SK-N-SH (cell line): ENCODE measurements at regions not wholly inside any gene's neighbourhood (a gene's known extent, or its start where the extent isn't known, plus 50 kb on each side); places are given as distances from the start of the nearest gene placed in this dataset.

Source experiments
- CTCF ChIA-PET: fragments of 300-600, 350-600 bp; formaldehyde crosslinking; extraction: SDS; loops from one replicate; lab custom pipeline; 2021; lab: Yijun Ruan, JAX
- POLR2A ChIA-PET: fragments of 350-600 bp; sonication (Branson Sonifier 250); formaldehyde crosslinking; extraction: SDS; loops from one replicate; lab custom pipeline; 2020; ENCODE audit warnings: antibody characterized with exemption, inconsistent platforms; lab: Yijun Ruan, JAX
- DNase-seq: peaks from one replicate; pipeline ENCODE4 v3.0.0; 2012
- H2AFZ ChIP-seq: fragments of 200-600 bp; sonication (generic); 2 replicates; pipeline ENCODE4 v1.8.1; 2016; ENCODE audit warnings: antibody characterized with exemption, mild to moderate bottlenecking, low read depth
- H3F3A ChIP-seq: fragments of 200-600 bp; sonication (generic); replicated peaks from 2 replicates; pipeline ENCODE3; 2016; ENCODE audit warnings: antibody characterized with exemption, mild to moderate bottlenecking; ENCODE audit not compliant: insufficient read depth
- H3K27ac ChIP-seq, 2 experiments: fragments of 200-500 bp in 1 of 2; fragments of 200-600 bp in 1 of 2; sonication (Bioruptor generic) in 1 of 2; sonication (generic), shearing (Covaris generic) in 1 of 2; 2 replicates each; pipeline versions ENCODE4 v1.5.1 to v1.6.1; 2014 to 2016; ENCODE audit warnings: low read depth in 2 of 2, inconsistent platforms in 1 of 2, low read length in 1 of 2, mild to moderate bottlenecking in 1 of 2, mixed read lengths in 1 of 2
- H3K27me3 ChIP-seq: fragments of 200-600 bp; sonication (generic), shearing (Covaris generic); 2 replicates; pipeline ENCODE4 v1.6.1; 2016; ENCODE audit warnings: mixed run types; ENCODE audit not compliant: insufficient read depth
- H3K36me3 ChIP-seq, 2 experiments: fragments of 200-500 bp in 1 of 2; fragments of 200-600 bp in 1 of 2; sonication (Bioruptor generic) in 1 of 2; sonication (generic) in 1 of 2; replicated peaks in 1 of 2; 2 replicates each; pipeline versions ENCODE3 to v1.5.1; 2014 to 2016; ENCODE audit warnings: low read length in 1 of 2, mild to moderate bottlenecking in 1 of 2; ENCODE audit not compliant: insufficient read depth in 2 of 2, control insufficient read depth in 1 of 2
- H3K4me1 ChIP-seq, 2 experiments: fragments of 200-500 bp in 1 of 2; fragments of 200-600 bp in 1 of 2; sonication (Bioruptor generic) in 1 of 2; sonication (generic), shearing (Covaris generic) in 1 of 2; 2 replicates each; pipeline versions ENCODE4 v1.5.1 to v1.6.1; 2014 to 2016; ENCODE audit warnings: low read depth in 1 of 2, low read length in 1 of 2, mixed run types in 1 of 2; ENCODE audit not compliant: insufficient read depth in 2 of 2, control insufficient read depth in 1 of 2
- H3K4me2 ChIP-seq: fragments of 200-600 bp; sonication (generic), shearing (Covaris generic); 2 replicates; pipeline ENCODE4 v1.6.1; 2017; ENCODE audit warnings: mixed run types
- H3K4me3 ChIP-seq, 2 experiments: fragments of 200-500 bp in 1 of 2; fragments of 200-600 bp in 1 of 2; sonication (Bioruptor generic) in 1 of 2; sonication (generic), shearing (Covaris generic) in 1 of 2; 2 replicates each; pipeline versions ENCODE4 v1.5.1 to v1.8.1; 2014 to 2016; ENCODE audit warnings: low read depth in 2 of 2, inconsistent platforms in 1 of 2, low read length in 1 of 2, mild to moderate bottlenecking in 1 of 2, mixed read lengths in 1 of 2, moderate library complexity in 1 of 2
- H3K79me2 ChIP-seq: fragments of 200-600 bp; sonication (generic); 2 replicates; pipeline ENCODE4 v1.8.1; 2017; ENCODE audit warnings: mild to moderate bottlenecking; ENCODE audit not compliant: insufficient read depth
- H3K9ac ChIP-seq: fragments of 200-600 bp; sonication (generic); 2 replicates; pipeline ENCODE4 v1.6.1; 2017; ENCODE audit warnings: mixed run types
- H3K9me2 ChIP-seq: fragments of 200-600 bp; sonication (generic); 2 replicates; pipeline ENCODE4 v1.6.1; 2017; ENCODE audit warnings: mixed run types
- H3K9me3 ChIP-seq: fragments of 200-600 bp; sonication (generic); 2 replicates; pipeline ENCODE4 v1.6.1; 2017; ENCODE audit warnings: mixed run types, mild to moderate bottlenecking, moderate library complexity
- H4K20me1 ChIP-seq: fragments of 200-600 bp; sonication (generic); 2 replicates; pipeline ENCODE4 v1.6.1; 2017; ENCODE audit warnings: mild to moderate bottlenecking, mixed run types; ENCODE audit not compliant: insufficient read depth
- ELF1 ChIP-seq: IDR thresholded peaks from 2 replicates; pipeline ENCODE4 v1.4.0; 2012
- FOSL2 ChIP-seq: IDR thresholded peaks from 2 replicates; pipeline ENCODE4 v1.4.0; 2012; ENCODE audit warnings: low read depth, mild to moderate bottlenecking, moderate library complexity, borderline replicate concordance
- FOXJ3 ChIP-seq: sonication (generic); formaldehyde crosslinking; IDR thresholded peaks from 2 replicates; pipeline ENCODE4 v1.5.1; 2020; ENCODE audit warnings: mild to moderate bottlenecking, missing genetic modification reagents
- FOXM1 ChIP-seq: IDR thresholded peaks from 2 replicates; pipeline ENCODE4 v1.4.0; 2012; ENCODE audit warnings: low read depth, mild to moderate bottlenecking
- GATA2 ChIP-seq: sonication (generic); formaldehyde crosslinking; IDR thresholded peaks from 2 replicates; pipeline ENCODE4 v1.5.0; 2020; ENCODE audit warnings: mild to moderate bottlenecking, missing genetic modification reagents
- JUND ChIP-seq: IDR thresholded peaks from 2 replicates; pipeline ENCODE4 v1.4.0; 2012
- NFIC ChIP-seq: IDR thresholded peaks from 2 replicates; pipeline ENCODE4 v1.4.0; 2012; ENCODE audit warnings: borderline replicate concordance
- NRF1 ChIP-seq: IDR thresholded peaks from 2 replicates; pipeline ENCODE4 v1.6.1; 2012; ENCODE audit warnings: low read depth, mild to moderate bottlenecking, low read length
- RAD21 ChIP-seq: IDR thresholded peaks from 2 replicates; pipeline ENCODE4 v1.6.1; 2012; ENCODE audit warnings: mild to moderate bottlenecking, low read length
- RCOR1 ChIP-seq: fragments of 150-350 bp; IDR thresholded peaks from 2 replicates; pipeline ENCODE4 v1.6.1; 2017; ENCODE audit warnings: antibody characterized with exemption, low read length
- RFX5 ChIP-seq: IDR thresholded peaks from 2 replicates; pipeline ENCODE4 v1.6.1; 2012; ENCODE audit warnings: mild to moderate bottlenecking, improper control_type of control experiment, low read length
- SIN3A ChIP-seq: IDR thresholded peaks from 2 replicates; pipeline ENCODE4 v1.6.1; 2012; ENCODE audit warnings: low read depth, mild to moderate bottlenecking, low read length, moderate library complexity, borderline replicate concordance
- SMC3 ChIP-seq: IDR thresholded peaks from 2 replicates; pipeline ENCODE4 v1.6.1; 2012; ENCODE audit warnings: low read depth, low read length, improper control_type of control experiment
- TEAD4 ChIP-seq: IDR thresholded peaks from 2 replicates; pipeline ENCODE4 v1.4.0; 2012; ENCODE audit warnings: mild to moderate bottlenecking, borderline replicate concordance; ENCODE audit not compliant: insufficient read depth
- USF2 ChIP-seq: fragments of 150-350 bp; IDR thresholded peaks from 2 replicates; pipeline ENCODE4 v1.6.1; 2017; ENCODE audit warnings: antibody characterized with exemption, low read length, low read depth, borderline replicate concordance
- WGBS: methylation state at CpG from one replicate; pipeline ENCODE4 v1.1.6; 2017; ENCODE audit warnings: low lambda C conversion rate; 5-methylcytosine and 5-hydroxymethylcytosine counted together
- TF ChIP-seq, protein P1 (sequence below): IDR thresholded peaks from 2 replicates; pipeline ENCODE4 v1.4.0; 2012; ENCODE audit warnings: low read depth, borderline replicate concordance
- TF ChIP-seq, protein P2 (sequence below): IDR thresholded peaks from 2 replicates; pipeline ENCODE4 v1.4.0; 2012; ENCODE audit warnings: low read depth, borderline replicate concordance

DNA sequence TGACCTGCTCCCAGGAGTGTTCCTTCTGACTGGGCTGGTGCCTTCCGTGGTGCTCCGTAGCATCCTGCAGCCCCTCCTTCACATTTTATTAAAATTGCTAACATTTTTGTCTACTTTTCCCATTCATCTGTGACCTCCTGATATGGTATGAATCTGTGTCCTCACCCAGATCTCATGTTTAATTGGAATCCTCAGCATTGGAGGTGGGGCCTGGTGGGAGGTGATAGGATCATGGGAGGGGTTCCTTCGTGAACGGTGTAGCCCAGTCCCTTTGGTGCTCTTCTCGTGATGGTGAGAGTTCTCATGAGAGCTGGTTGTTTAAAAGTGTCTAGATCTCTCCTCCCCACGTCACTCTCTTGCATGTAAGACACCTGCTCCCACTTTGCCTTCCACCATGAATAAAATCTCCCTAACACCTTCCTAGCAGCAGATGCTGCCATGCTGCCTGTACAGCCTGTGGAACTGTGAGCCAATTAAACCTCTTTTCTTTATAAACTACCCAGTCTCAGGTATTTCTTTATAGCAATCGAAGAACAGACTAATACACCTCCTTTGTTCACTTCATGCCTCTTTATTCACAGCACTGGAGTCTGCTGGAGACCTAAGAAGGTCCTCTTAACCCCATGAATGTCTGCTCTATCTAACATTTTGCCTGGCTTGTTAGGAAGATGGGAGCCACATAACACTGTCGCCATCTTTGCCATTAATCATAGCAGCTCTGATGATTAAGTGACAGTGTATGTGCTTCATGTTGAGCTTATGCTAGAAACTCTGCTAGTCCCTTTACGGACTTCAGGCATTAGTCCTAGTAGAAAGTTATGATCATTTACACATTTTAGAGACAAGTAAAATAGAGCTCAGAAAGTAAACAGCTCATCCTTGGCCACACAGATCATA lies 377.7 kb upstream of the MAF start:
- Histone ChIP-seq H3F3A (no peaks in the 10 kb centered on the region), H4K20me1 (no peaks in the 10 kb centered on the region), H3K4me2 (no peak overlapping the region), H3K4me3 (no peak overlapping the region), H3K27ac (no peak overlapping the region), H2AFZ (no peak overlapping the region), H3K36me3 (no peaks in the 10 kb centered on the region), H3K4me1 (no peaks in the 10 kb centered on the region), H3K27me3 (no peaks in the 10 kb centered on the region), H3K9me3 (no peaks in the 10 kb centered on the region), H3K79me2 (no peaks in the 10 kb centered on the region), H3K9ac (no peak overlapping the region), H3K9me2 (no peaks in the 10 kb centered on the region; the same call in 1 of the 2 replicates)
- DNase-seq: no peak
- WGBS: 44% methylated on average over 9 of the region's 9 CpGs
- TF ChIP-seq TEAD4 (no peak), ELF1 (no peak)
- CTCF ChIA-PET: no interaction called here
- POLR2A ChIA-PET: no interaction called here

DNA sequence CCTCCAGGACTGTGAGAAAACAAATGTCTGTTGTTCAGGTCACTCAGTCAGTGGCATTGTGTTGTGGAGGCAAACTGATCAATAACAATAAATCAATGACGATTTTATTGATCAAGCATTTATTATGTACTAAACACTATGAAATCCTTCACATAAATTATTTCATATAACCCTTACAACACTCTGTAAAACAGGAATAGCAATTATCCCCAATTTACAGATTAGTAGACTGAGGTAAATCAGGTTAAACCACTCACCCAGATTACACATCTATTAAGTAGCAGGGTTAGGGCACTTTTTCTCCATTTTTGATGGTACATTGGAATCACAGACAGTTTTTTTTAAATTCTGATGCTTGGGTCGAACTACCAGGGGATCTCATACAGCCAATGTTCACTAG lies 372.8 kb upstream of the MAF start:
- Histone ChIP-seq H3K9ac (no peak overlapping the region), H3F3A (no peaks in the 10 kb centered on the region), H3K9me3 (no peaks in the 10 kb centered on the region), H3K27ac (no peak overlapping the region), H3K9me2 (no peaks in the 10 kb centered on the region), H3K79me2 (no peaks in the 10 kb centered on the region), H4K20me1 (no peaks in the 10 kb centered on the region), H2AFZ (no peak overlapping the region), H3K4me3 (no peak overlapping the region), H3K36me3 (no peaks in the 10 kb centered on the region), H3K4me2 (no peak overlapping the region), H3K27me3 (no peaks in the 10 kb centered on the region), H3K4me1 (no peaks in the 10 kb centered on the region)
- 20% methylated on average over 2 of the region's 2 CpGs for WGBS
- TF ChIP-seq SIN3A (no peak), JUND (no peak), RCOR1 (no peak), FOXM1 (no peak), RFX5 (no peak)
- TF ChIP-seq, protein P1, sequence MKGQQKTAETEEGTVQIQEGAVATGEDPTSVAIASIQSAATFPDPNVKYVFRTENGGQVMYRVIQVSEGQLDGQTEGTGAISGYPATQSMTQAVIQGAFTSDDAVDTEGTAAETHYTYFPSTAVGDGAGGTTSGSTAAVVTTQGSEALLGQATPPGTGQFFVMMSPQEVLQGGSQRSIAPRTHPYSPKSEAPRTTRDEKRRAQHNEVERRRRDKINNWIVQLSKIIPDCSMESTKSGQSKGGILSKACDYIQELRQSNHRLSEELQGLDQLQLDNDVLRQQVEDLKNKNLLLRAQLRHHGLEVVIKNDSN: no peak
- ChIA-PET POLR2A (no interaction called here), CTCF (interaction anchor here (1.1 kb wide), 1 partner anchor 12 kb away, joined by 3 read pairs; no protein-coding TSS in a partner anchor)
- DNase-seq: no peak

- no peak overlapping the region for H3K27ac ChIP-seq
- no peaks in the 10 kb centered on the region for H3K9me3 ChIP-seq
- ChIA-PET CTCF (interaction anchor here (0.8 kb wide), 1 partner anchor 538 kb away, joined by 3 read pairs; no protein-coding TSS in a partner anchor), POLR2A (no interaction called here)
- no peaks in the 10 kb centered on the region for H4K20me1 ChIP-seq
- no peak overlapping the region for H2AFZ ChIP-seq
- H3K4me1 ChIP-seq: no peaks in the 10 kb centered on the region
- 34% methylated on average over 4 of the region's 4 CpGs for WGBS
- H3K4me2 ChIP-seq: no peak overlapping the region
- no peak overlapping the region for H3K4me3 ChIP-seq
- no peaks in the 10 kb centered on the region for H3K36me3 ChIP-seq
- no peak overlapping the region for H3K9ac ChIP-seq
- no peak for DNase-seq
- H3K27me3 ChIP-seq: no peaks in the 10 kb centered on the region
- H3F3A ChIP-seq: no peaks in the 10 kb centered on the region
- no peaks in the 10 kb centered on the region for H3K79me2 ChIP-seq
- no peaks in the 10 kb centered on the region for H3K9me2 ChIP-seq
- TF ChIP-seq FOSL2 (no peak), RCOR1 (no peak), ELF1 (no peak), FOXM1 (no peak), USF2 (no peak), FOXJ3 (CRISPR knock-in tag) (no peak), NFIC (no peak), JUND (no peak), GATA2 (CRISPR knock-in tag) (no peak), RFX5 (no peak), SMC3 (no peak), RAD21 (no peak), NRF1 (no peak)
- TF ChIP-seq, protein P2, sequence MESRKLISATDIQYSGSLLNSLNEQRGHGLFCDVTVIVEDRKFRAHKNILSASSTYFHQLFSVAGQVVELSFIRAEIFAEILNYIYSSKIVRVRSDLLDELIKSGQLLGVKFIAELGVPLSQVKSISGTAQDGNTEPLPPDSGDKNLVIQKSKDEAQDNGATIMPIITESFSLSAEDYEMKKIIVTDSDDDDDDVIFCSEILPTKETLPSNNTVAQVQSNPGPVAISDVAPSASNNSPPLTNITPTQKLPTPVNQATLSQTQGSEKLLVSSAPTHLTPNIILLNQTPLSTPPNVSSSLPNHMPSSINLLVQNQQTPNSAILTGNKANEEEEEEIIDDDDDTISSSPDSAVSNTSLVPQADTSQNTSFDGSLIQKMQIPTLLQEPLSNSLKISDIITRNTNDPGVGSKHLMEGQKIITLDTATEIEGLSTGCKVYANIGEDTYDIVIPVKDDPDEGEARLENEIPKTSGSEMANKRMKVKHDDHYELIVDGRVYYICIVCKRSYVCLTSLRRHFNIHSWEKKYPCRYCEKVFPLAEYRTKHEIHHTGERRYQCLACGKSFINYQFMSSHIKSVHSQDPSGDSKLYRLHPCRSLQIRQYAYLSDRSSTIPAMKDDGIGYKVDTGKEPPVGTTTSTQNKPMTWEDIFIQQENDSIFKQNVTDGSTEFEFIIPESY: no peak
Measured at GRCh38 chr16:79972053-79972704, 371.6 kb upstream of the MAF start.
